DMS79 treated with DMSO at 0.1 percent for 48 hours (cell line): ENCODE measurements at regions not wholly inside any gene's neighbourhood (a gene's known extent, or its start where the extent isn't known, plus 50 kb on each side); places are given as distances from the start of the nearest gene placed in this dataset.

Experiments
- DNase-seq: peaks from one replicate; lab custom pipeline; 2025; lab: John Stamatoyannopoulos, UW

GRCh38 chr5:146940295-146940694 lies 61.7 kb upstream of the PPP2R2B start:
- DNase-seq: no peak

- DNase-seq: no peak
Measured at GRCh38 chr5:146944019-146944418, 65.5 kb upstream of the PPP2R2B start.

GRCh38 chr5:146944764-146945616 lies 66.4 kb upstream of the PPP2R2B start:
- no peak for DNase-seq

DNA sequence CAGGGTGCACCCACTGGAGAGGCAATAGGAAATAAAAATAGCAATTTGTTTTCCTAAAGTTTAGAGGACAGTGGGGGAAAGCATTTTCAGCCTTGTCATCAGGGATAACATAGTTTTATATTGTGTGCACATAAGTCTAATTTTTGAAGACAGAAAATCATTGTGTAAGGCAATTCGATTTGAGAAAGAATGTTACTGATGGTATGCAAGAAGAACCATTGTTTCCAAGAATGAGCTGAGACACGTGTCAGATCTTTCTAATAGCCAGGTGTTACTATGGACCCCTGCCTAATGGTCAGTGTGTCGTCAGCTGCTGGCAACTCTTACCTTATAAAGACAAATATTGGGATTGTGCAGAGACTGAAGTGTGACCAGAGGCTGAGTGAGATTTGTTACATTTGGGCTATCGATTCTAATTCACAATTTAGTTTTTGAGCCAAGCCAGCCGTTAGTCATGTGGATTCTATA lies 67.1 kb upstream of the PPP2R2B start:
- DNase-seq: no peak

DNA sequence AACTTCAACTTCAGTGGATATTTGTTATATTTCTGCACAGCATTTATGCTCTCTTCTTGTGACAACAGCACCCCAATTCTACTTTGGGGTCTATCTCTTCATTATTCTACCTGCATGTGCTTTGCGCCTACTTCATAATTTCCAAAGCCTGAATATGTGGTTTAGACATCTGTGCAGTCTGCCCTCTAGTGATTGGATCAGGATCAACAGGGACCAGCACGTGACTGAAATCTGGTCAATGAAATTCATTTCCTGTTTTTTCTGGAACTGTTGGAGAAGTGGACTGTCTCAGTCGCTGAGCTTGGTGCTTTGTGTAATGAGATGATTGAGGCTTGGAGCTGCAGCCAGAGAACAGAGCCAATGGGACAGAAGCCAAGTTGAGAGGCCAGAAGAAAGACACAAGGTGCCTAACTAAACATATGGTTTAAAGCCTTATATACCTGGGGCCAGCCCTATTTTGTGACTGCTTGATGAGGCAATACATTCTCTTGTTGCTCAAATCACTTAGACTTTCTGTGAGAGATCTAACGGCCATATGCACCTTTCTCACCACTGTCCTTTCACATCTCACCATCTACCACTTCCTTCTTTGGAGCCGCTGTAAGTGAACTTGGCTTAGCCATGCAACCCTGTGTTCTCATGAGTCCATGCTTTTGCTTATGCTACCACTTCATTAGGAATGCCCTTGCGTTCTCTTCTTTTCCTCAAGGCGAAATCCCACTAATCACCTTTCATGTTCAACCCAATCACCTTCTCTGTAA lies 68.8 kb upstream of the PPP2R2B start:
- no peak for DNase-seq

DNA sequence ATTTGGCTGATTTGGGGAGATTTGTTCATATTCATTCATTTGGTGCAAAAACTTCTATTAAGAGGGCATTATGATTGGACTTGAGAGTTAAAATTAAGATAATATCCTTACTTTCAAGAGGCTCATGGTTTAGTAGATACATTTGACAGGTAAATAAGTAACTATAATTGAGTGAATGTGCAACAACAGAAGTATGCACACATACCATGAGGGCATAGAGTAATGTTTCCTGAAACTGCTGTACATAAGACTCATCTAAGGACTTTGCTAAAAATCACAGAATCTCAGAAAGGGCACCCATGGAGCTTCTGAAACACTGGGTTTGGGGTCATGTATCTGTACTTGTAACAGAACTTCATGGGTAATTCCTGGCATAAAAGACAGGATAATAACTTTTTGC lies 70.1 kb upstream of the PPP2R2B start:
- no peak for DNase-seq

DNA sequence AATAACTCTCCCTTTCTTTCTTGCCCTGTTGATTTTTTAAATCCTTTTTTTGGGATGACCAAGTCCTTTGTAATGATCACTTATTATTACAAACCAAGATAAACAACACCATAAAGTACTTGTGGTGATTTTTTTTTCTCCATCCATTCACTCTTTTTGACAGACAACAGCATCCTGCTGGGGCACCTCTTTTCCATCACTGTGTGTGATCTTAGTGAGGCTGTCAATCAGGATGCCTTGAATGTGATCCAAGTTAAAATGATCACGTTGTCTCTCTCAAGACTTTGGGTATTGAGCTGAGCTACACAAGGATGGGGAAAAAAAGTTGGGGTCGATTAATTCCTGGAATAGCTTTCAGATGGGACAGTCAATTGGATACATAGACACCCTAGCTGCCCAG lies 73.6 kb upstream of the PPP2R2B start:
- DNase-seq: no peak

DNA sequence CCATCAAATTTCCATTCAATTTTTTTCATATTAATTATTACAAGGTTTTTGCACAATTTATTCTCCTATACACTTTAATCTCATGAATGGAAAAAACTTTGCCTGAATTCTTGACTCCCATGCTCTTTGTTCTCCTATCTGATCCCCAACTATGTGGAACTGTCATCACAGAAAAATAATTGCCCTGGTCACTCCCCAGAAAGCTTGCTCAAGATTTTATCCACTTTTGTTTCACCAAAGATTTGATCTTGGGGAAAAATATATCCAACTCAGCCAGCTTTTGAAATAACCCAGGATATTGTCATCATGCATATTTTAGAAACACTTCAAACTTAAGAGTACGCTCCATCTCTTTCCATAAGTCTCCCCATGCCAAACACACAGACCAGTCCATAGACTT lies 77.7 kb upstream of the PPP2R2B start:
- no peak for DNase-seq

DNA sequence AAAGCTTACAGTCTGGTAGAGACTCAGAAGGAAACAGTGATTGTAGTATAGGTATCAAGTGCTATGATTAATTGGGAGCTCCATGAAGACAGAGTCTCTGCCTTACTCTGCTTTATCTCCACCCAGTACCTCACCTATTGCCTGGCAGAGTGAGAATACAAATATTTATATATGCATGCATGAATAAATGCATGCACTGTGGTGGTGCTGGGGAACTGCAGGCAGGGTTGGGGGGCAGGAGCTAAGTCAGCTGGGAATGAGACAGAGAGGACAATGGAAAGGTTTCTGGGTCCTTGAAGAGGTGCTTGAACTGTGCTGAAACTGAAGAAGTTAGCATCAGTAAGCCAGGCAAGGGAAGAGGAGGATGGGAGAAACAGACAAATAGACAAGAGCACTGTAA lies 80.8 kb upstream of the PPP2R2B start:
- DNase-seq: no peak

- DNase-seq: no peak
Measured at GRCh38 chr5:146962801-146963355, 84.3 kb upstream of the PPP2R2B start.

DNA sequence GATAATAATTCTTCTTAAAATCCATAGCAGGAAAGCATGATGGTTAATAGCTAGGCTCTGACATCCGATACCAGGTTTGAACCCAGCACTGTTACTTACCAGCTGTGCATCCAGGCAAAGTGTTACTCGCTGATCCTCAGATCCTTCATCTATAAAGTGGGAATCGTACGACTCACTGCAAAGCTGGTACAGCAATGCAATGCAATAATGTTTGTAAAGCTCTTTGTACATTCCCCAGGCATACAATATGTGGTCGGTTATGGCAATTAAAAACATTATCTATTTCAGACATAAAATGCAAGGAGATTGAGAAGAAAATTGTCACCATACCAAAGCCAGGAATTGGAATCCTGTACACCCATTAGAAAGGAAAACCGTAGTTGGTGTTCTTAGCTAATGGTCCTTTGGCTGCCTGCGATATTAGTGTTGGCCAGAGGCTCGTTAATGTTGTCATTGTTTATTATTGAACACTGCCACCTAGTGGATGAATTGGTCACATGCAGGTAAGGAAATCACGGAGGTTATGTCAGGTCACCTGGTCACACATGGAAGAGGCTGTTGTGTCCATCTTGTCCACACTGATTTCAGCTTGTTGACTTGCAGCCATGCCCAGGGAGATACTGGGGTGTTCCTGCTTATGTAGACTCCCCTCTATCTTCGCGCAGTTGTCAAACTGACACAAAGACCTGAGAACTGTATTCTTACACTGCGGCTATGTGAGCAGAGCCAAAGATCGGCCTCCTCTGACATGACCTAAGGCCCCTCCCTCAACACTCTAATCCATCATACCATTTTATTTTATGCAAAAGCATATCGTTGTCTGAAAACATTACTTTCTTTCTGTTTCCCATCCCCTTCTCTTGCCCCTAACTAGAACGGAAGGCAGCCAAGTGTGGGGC lies 87.5 kb upstream of the PPP2R2B start:
- peak; percentile 64 for DNase-seq

- no peak for DNase-seq
Measured at GRCh38 chr5:146967646-146968045, 89.1 kb upstream of the PPP2R2B start.

DNA sequence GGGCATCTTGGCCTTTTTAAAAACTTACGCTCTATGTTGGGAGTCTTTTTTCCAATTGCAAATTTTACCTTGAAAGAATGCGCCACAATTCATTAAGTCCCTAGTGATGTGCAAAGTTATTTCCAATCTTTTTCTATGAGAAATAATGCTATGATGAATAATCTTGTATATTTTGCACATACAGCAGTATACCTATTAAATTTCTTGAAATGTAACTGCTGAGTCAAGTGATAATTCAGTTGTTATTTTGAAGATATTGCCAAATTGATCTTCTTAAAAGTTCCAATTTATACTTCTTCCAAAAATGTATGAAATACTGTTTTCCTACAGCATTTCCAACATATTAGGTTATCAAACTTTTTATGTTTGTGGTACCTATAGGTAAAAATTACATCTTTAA lies 92.8 kb upstream of the PPP2R2B start:
- no peak for DNase-seq

DNA sequence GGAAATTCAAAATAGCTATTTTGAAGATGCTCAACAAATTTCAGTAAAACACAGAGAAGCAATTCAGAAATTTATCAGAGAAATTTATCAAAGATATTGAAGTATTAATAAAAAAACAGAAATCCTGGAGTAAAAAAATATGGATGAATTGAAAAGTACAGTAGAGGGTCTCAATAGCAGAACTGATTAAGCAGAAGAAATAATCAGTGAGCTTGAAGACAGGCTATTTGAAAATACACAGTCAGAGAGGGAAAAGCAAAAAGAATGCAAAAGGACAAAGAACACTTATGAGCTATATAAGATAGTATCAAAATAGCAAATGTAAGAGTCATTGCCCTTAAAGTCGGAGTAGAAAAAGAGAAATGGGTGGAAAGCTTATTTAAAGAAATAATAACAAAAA lies 107.9 kb upstream of the PPP2R2B start:
- DNase-seq: no peak

DNA sequence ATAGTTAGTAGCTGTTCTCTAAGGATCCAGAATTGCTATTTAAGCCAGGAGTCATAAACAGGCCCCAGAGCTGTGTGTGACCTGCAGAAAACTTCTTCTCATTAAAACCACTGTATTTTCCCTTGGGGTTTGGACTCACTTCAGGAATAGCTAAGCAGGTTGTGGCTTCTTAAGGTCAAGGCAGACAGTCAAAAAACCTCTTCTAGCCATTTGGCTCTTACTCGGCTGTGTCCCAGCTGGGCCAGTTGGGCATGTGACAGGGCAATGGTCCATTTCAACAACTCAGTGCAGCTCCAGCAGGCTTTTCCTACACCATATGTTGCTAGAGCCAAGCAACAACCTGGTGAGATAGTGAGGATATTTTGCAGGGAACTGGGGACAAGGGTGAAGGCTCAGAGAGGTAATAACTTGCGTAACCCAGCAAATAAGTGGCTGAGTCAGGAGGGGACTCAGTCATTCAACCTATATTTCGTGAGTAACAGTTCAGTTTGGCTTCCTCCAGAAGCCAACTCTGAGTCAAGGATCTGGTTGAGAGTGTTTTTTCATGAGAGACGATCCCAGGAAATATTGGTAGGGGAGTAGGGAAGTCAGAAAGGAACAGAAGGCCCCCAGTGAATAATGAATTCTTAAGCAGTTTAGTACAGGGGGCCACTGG lies 115.4 kb upstream of the PPP2R2B start:
- no peak for DNase-seq

DNA sequence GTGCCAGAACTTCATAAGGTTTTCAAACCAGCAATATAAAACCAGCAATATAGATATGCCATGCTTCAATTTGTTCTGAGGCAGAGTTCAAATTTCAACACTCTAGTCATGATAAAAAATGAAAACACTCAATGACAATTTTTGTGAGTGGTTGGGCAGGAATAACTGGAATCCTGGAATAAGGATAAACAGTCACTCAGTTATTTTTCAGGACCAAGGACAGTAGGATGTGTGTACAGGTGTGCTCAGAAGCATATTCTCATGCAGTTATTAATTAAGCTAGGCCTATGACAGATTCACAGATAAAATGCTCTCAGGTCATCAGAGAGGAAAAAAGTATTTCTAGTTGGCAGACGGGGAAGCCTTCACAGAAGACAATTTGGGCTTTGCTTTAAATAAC lies 117.3 kb upstream of the PPP2R2B start:
- no peak for DNase-seq

- no peak for DNase-seq
Measured at GRCh38 chr5:147015405-147015804, 136.8 kb upstream of the PPP2R2B start.

- no peak for DNase-seq
Measured at GRCh38 chr5:147017191-147017590, 138.6 kb upstream of the PPP2R2B start.

DNA sequence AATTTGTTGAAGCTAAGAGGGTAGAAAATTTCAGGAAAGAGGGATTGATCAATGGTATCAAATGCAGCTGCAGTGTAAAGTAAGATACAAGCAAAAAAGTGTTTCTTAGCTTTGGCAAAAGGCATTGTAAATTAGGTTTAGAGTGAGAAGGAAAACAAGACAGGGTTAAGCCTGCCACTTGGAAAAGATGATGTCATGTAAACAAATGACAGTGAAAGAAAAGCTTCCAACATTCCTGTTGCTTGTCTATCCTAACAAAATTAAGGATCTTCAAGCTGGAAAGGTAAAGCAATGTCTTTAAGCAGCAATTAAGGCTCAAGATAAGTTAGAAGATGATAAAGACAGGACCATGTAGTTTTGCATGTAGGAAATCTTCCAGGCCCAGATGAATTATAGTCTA lies 139.1 kb upstream of the PPP2R2B start:
- no peak for DNase-seq

GRCh38 chr5:147018812-147019211 lies 140.3 kb upstream of the PPP2R2B start:
- DNase-seq: no peak

DNA sequence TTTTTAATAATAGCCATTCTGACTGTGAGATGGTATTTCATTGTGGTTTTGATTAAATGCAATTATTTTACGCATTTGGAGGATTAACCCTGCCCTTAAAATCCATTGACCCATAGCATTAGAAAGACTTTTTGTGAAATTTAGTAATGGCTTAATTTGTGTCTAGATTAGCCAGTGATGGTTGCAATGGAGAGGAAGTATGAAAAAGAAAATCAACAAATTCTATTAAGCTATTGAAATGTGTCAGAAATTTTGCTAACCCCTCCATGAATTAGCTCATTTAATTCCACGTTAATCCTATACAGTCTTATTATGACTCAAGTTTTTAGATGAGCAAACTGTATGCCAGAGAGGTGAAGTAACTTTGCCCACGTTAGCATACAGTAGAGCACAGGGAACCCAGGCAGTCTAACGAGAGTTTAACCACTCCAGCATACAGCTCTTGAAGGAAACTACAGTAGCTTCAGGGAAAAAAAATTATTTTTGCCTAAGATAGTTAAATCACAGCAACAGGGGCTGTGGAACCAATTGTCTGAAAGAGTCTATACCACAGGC lies 158.2 kb upstream of the PPP2R2B start:
- no peak for DNase-seq
